ENCODE measurements at regions not wholly inside any gene's neighbourhood (a gene's known extent, or its start where the extent isn't known, plus 50 kb on each side); places are given as distances from the start of the nearest gene placed in this dataset.

- no peak overlapping the region for H3K4me2 ChIP-seq (ENCODE audit: control insufficient read depth, extremely low read depth, insufficient read depth, low read depth, low read length)
- H3K9me3 ChIP-seq (ENCODE audit: control insufficient read depth, low read depth, low read length) = no peaks in the 10 kb centered on the region
- dilution Hi-C loops (cut with MboI; ENCODE audit: extremely low pct_ligation_motif_present, low sequenced_read_pairs) = no loop called here
- no peaks in the 10 kb centered on the region for H3K9me1 ChIP-seq (ENCODE audit: control insufficient read depth, extremely low read depth, insufficient read depth, low read length)
- H3K27ac ChIP-seq (ENCODE audit: control insufficient read depth, insufficient read depth, low read length) = no peak overlapping the region
- H3K4me3 ChIP-seq (ENCODE audit: control insufficient read depth in 2 of 3, extremely low read depth in 1 of 3, insufficient read depth in 2 of 3, low read depth in 1 of 3, low read length in 3 of 3) = no peak overlapping the region
- FAIRE-seq (no peak), DNase-seq (ENCODE audit: low read depth, low spot score) (no peak)
- H4K20me1 ChIP-seq (ENCODE audit: control insufficient read depth, extremely low read depth, insufficient read depth, low read length) = no peaks in the 10 kb centered on the region
- TF ChIP-seq EZH2 (IDR thresholded peaks at IDR 0.05; ENCODE audit: low read length) = no peak
- TF ChIP-seq CTCF (optimal IDR thresholded peaks at IDR 0.05 in 1 of 3, IDR thresholded peaks at IDR 0.05 in 1 of 3, conservative IDR thresholded peaks at IDR 0.05 in 1 of 3; ENCODE audit: extremely low read depth in 1 of 3, insufficient read depth in 2 of 3, low read length in 3 of 3) = no peak
- no peak overlapping the region for H3K9ac ChIP-seq (ENCODE audit: control insufficient read depth, extremely low read depth, insufficient read depth, low read length)
- no peaks in the 10 kb centered on the region for H3K27me3 ChIP-seq (ENCODE audit: control insufficient read depth, extremely low read depth, insufficient read depth, low read length)
- H3K79me2 ChIP-seq (ENCODE audit: control insufficient read depth, insufficient read depth, low read length) = no peaks in the 10 kb centered on the region
- no peaks in the 10 kb centered on the region for H3K36me3 ChIP-seq (ENCODE audit: control insufficient read depth in 2 of 2, extremely low read depth in 1 of 2, insufficient read depth in 2 of 2, low read length in 2 of 2)
- H3K4me1 ChIP-seq (ENCODE audit: control insufficient read depth, extremely low read depth, insufficient read depth, low read length) = no peaks in the 10 kb centered on the region
- no peak overlapping the region for H2AFZ ChIP-seq (ENCODE audit: control insufficient read depth, low read length)
Measured at GRCh38 chr16:86229866-86230656, 280.3 kb upstream of the FOXF1 start.

- Histone ChIP-seq H3K27ac (ENCODE audit: control insufficient read depth, insufficient read depth, low read length) (no peak overlapping the region), H3K27me3 (ENCODE audit: control insufficient read depth, extremely low read depth, insufficient read depth, low read length) (no peaks in the 10 kb centered on the region), H3K9me3 (ENCODE audit: control insufficient read depth, low read depth, low read length) (no peaks in the 10 kb centered on the region), H4K20me1 (ENCODE audit: control insufficient read depth, extremely low read depth, insufficient read depth, low read length) (no peaks in the 10 kb centered on the region), H3K9ac (ENCODE audit: control insufficient read depth, extremely low read depth, insufficient read depth, low read length) (no peak overlapping the region), H3K4me3 (ENCODE audit: control insufficient read depth in 2 of 3, extremely low read depth in 1 of 3, insufficient read depth in 2 of 3, low read depth in 1 of 3, low read length in 3 of 3) (no peak overlapping the region), H2AFZ (ENCODE audit: control insufficient read depth, low read length) (no peak overlapping the region), H3K4me2 (ENCODE audit: control insufficient read depth, extremely low read depth, insufficient read depth, low read depth, low read length) (no peak overlapping the region), H3K79me2 (ENCODE audit: control insufficient read depth, insufficient read depth, low read length) (no peaks in the 10 kb centered on the region), H3K9me1 (ENCODE audit: control insufficient read depth, extremely low read depth, insufficient read depth, low read length) (no peaks in the 10 kb centered on the region), H3K36me3 (ENCODE audit: control insufficient read depth in 2 of 2, extremely low read depth in 1 of 2, insufficient read depth in 2 of 2, low read length in 2 of 2) (no peaks in the 10 kb centered on the region), H3K4me1 (ENCODE audit: control insufficient read depth, extremely low read depth, insufficient read depth, low read length) (no peaks in the 10 kb centered on the region)
- DNase-seq (ENCODE audit: low read depth, low spot score) (no peak), FAIRE-seq (no peak)
- TF ChIP-seq CTCF (optimal IDR thresholded peaks at IDR 0.05 in 1 of 3, IDR thresholded peaks at IDR 0.05 in 1 of 3, conservative IDR thresholded peaks at IDR 0.05 in 1 of 3; ENCODE audit: extremely low read depth in 1 of 3, insufficient read depth in 2 of 3, low read length in 3 of 3) = no peak
- TF ChIP-seq EZH2 (IDR thresholded peaks at IDR 0.05; ENCODE audit: low read length) = no peak
- dilution Hi-C loops (cut with MboI; ENCODE audit: extremely low pct_ligation_motif_present, low sequenced_read_pairs) = no loop called here
Measured at GRCh38 chr16:86231321-86231995, 278.9 kb upstream of the FOXF1 start.

Data from keratinocyte (primary cell).